D721Med (cell line): ENCODE measurements at regions not wholly inside any gene's neighbourhood (a gene's known extent, or its start where the extent isn't known, plus 50 kb on each side); places are given as distances from the start of the nearest gene placed in this dataset.
"Not testable (repeated sequence)": the region's sequence is repeated elsewhere in the genome, so short reads cannot be mapped to it uniquely, and the experiment has no call there.

Experiments
- DNase-seq: peaks from one replicate; pipeline ENCODE4 v3.0.0; 2011; ENCODE audit warnings: low spot score; ENCODE audit not compliant: insufficient read length
- FAIRE-seq: peaks from 2 replicates; lab custom pipeline; 2011; peaks lifted over from hg19 to GRCh38; lab: Jason Lieb, UNC
- CTCF ChIP-seq: IDR thresholded peaks from 2 replicates; pipeline ENCODE4 v1.5.1; 2012; ENCODE audit warnings: mild to moderate bottlenecking, control low read depth; ENCODE audit not compliant: insufficient read depth; ENCODE audit errors: missing control alignments

DNA sequence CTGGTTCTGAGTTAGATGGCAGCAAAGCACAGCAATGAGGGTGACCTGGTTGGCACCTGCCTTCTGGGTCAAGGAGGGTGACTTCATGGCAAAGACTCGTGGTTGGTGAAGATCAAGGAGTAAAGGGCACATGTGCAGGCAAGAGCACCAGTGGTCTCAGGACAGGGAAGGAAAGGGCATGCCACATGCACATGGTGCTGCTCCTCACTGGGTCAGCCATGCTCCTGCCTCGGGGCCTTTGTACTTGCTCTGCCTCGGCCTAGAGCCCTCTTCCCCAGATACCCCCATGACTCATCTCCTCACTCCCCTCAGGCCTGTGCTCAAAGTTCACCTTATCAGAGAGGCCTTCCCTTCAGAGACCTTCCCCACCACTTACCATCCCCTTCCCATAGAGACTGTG is 106.7 kb upstream of the KDM7A start:
- TF ChIP-seq CTCF: no peak
- FAIRE-seq: no peak
- DNase-seq: no peak

DNA sequence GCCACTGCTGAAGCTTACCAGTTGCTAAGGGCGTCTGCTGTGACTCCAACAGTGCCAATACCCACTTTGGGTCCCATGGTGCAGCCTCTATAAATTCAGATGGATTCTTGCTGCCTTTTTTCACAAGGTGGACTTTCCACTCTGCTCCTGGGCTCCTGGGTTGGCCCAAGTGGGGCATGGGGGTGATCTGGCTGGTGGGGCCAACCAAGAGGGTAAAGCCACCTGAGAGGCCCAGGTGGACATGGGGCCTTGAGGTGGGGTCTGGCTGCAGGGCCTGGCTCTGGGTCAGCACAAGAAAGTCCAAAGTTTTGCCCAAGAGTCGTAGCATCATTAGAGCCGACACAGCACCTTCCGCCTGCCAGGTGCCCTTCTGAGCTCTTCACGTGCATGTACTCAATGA is 105.2 kb upstream of the KDM7A start:
- no peak for FAIRE-seq
- no peak for DNase-seq
- TF ChIP-seq CTCF: no peak

- FAIRE-seq (no peak), DNase-seq (no peak)
- no peak for TF ChIP-seq CTCF
These were observed 104.5 kb upstream of the KDM7A start for GRCh38 chr7:140281255-140281654.

DNA sequence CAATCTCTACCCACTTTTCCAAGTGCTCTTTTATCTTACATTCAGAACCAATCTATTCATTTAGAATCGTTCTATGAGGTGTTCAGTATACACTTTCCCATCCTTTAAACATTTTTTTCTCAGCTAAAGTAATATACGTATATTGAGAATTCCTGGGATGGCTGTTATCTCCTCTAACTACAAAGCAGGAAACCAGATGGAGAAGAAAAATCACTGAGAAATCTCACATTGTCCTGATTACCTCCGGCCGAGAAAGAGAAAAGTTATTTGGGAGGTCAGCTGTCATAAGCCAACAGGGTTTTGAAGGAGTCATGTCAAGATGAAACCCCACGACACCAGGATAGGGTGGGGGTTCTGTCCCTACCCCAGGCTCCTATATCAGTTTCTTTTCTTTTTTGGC is 99.2 kb upstream of the KDM7A start:
- no peak for TF ChIP-seq CTCF
- no peak for FAIRE-seq
- DNase-seq: no peak

GRCh38 chr7:140275069-140275965 is 98.5 kb upstream of the KDM7A start:
- TF ChIP-seq CTCF: no peak
- FAIRE-seq (no peak), DNase-seq (no peak)

DNA sequence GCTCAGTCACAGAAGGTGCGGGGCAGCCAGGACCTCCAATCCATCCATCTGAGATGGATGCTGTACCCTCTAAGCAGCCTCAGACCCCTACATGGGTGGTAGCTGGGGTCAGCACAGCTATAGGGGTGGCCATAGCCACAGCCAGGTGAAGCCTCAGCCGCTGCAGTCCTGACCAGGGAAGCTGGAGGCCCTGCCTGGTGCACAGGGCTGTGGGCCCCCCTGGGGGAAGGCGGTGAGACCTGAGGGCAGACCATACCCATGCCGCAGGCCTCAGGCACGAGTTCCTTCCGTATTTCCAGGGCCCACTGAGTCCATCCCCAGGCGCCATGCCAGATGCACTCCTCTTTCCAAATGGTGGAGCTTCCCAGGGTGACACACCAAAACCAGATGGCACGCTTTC is 96.6 kb upstream of the KDM7A start:
- DNase-seq: no peak
- no peak for FAIRE-seq
- no peak for TF ChIP-seq CTCF

DNA sequence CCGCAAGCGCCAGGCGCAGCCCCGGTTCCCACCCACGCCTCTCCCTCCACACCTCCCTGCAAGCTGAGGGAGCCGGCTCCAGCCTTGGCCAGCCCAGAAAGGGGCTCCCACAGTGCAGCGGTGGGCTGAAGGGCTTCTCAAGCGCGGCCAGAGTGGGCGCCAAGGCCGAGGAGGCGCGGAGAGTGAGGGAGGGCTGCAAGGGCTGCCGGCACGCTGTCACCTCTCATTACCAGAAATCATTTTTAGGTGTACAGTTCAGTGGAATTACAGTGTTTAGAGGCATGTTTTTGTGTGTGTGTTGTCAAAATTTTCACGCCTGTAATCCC is 94.8 kb upstream of the KDM7A start:
- DNase-seq, FAIRE-seq: not testable (repeated sequence)
